Testis (tissue), 2 donors: ENCODE measurements at regions not wholly inside any gene's neighbourhood (a gene's known extent, or its start where the extent isn't known, plus 50 kb on each side); places are given as distances from the start of the nearest gene placed in this dataset.

Source experiments
- CTCF ChIP-seq, 3 experiments: fragments of 450-650 bp in 2 of 3; fragments of 200-600 bp in 1 of 3; sonication (generic) in 1 of 3; IDR thresholded peaks; one replicate each; pipeline ENCODE4 v1.5.1; 2016 to 2019; ENCODE audit warnings: antibody characterized with exemption in 3 of 3, mild to moderate bottlenecking in 2 of 3, moderate library complexity in 1 of 3
- POLR2A ChIP-seq: fragments of 450-650 bp; IDR thresholded peaks from one replicate; pipeline ENCODE4 v1.6.1; 2017; ENCODE audit warnings: antibody characterized with exemption, mild to moderate bottlenecking, moderate library complexity

GRCh38 chrX:10781847-10782530 lies 161.6 kb upstream of the MID1 start:
- TF ChIP-seq CTCF (IDR thresholded peaks at IDR 0.05), result no peak
- TF ChIP-seq POLR2A, result no peak
